ENCODE measurements at regions not wholly inside any gene's neighbourhood (a gene's known extent, or its start where the extent isn't known, plus 50 kb on each side); places are given as distances from the start of the nearest gene placed in this dataset.

DNA sequence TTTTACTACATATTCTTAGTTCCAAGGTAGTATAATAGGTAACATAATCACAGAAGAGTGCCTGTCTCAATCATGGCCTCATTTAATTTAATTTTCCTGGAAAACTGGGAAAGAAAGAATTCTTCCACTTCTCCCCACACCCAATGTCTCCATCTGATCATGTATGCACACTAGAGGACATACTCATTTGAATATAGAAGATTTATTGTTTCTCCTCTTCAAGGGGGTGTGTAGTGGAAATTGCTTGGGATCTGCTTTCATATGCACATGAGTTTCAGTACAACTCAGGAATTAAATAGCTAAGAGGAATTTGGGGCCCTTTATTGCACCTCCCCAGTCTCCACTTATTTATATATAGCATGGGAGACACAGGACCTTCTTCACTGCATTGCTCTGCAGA lies 285.1 kb downstream of the SH3GL2 start:
- no peak for TF ChIP-seq POLR2A (IDR thresholded peaks at IDR 0.05)
- TF ChIP-seq, protein P1, sequence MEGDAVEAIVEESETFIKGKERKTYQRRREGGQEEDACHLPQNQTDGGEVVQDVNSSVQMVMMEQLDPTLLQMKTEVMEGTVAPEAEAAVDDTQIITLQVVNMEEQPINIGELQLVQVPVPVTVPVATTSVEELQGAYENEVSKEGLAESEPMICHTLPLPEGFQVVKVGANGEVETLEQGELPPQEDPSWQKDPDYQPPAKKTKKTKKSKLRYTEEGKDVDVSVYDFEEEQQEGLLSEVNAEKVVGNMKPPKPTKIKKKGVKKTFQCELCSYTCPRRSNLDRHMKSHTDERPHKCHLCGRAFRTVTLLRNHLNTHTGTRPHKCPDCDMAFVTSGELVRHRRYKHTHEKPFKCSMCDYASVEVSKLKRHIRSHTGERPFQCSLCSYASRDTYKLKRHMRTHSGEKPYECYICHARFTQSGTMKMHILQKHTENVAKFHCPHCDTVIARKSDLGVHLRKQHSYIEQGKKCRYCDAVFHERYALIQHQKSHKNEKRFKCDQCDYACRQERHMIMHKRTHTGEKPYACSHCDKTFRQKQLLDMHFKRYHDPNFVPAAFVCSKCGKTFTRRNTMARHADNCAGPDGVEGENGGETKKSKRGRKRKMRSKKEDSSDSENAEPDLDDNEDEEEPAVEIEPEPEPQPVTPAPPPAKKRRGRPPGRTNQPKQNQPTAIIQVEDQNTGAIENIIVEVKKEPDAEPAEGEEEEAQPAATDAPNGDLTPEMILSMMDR (IDR thresholded peaks at IDR 0.05) = no peak

Measured in prostate gland (tissue), 2 donors.